HuH-7.5 (cell line): ENCODE measurements at regions not wholly inside any gene's neighbourhood (a gene's known extent, or its start where the extent isn't known, plus 50 kb on each side); places are given as distances from the start of the nearest gene placed in this dataset.

ENCODE experiments used
- DNase-seq: peaks from one replicate; pipeline ENCODE4 v3.0.0; 2011; ENCODE audit warnings: low spot score

GRCh38 chr10:105370692-105371091, 729.6 kb downstream of the SORCS3 start:
- no peak for DNase-seq

GRCh38 chr10:105359708-105360107, 718.6 kb downstream of the SORCS3 start:
- no peak for DNase-seq

GRCh38 chr10:105358911-105359310, 717.8 kb downstream of the SORCS3 start:
- no peak for DNase-seq

GRCh38 chr10:105356626-105357025, 715.5 kb downstream of the SORCS3 start:
- DNase-seq: no peak

- no peak for DNase-seq
Observed at GRCh38 chr10:105354010-105354409, 712.9 kb downstream of the SORCS3 start.

- DNase-seq: no peak
Observed at GRCh38 chr10:105352827-105353226, 711.7 kb downstream of the SORCS3 start.

GRCh38 chr10:105352281-105352680, 711.2 kb downstream of the SORCS3 start:
- DNase-seq: no peak

- no peak for DNase-seq
Observed at GRCh38 chr10:105351187-105351586, 710.1 kb downstream of the SORCS3 start.

- DNase-seq: no peak
Observed at GRCh38 chr10:105347487-105347886, 706.4 kb downstream of the SORCS3 start.

- no peak for DNase-seq
Observed at GRCh38 chr10:105342606-105343005, 701.5 kb downstream of the SORCS3 start.

- DNase-seq: no peak
Observed at GRCh38 chr10:105339669-105340068, 698.6 kb downstream of the SORCS3 start.

GRCh38 chr10:105328503-105329133, 687.5 kb downstream of the SORCS3 start:
- DNase-seq: no peak
